Chondrocyte (in vitro differentiated cells): ENCODE measurements at regions not wholly inside any gene's neighbourhood (a gene's known extent, or its start where the extent isn't known, plus 50 kb on each side); places are given as distances from the start of the nearest gene placed in this dataset.

ENCODE experiments used
- DNase-seq: peaks from one replicate; pipeline ENCODE4 v3.0.0; 2021; ENCODE audit warnings: mixed read lengths, low spot score
- H3K27ac Mint-ChIP-seq: one replicate; pipeline ENCODE4 v1.8.0; 2021; ENCODE audit warnings: mild to moderate bottlenecking, moderate library complexity, mixed read lengths; ENCODE audit not compliant: unreplicated experiment
- H3K27me3 Mint-ChIP-seq: 2 replicates; pipeline ENCODE4 v1.8.0; 2021; ENCODE audit warnings: low read depth, mixed read lengths
- H3K36me3 Mint-ChIP-seq: 2 replicates; pipeline ENCODE4 v1.8.0; 2021; ENCODE audit warnings: low read depth, mixed read lengths
- H3K4me1 Mint-ChIP-seq: 2 replicates; pipeline ENCODE4 v1.8.0; 2021; ENCODE audit warnings: low read depth, mild to moderate bottlenecking, mixed read lengths
- H3K4me3 Mint-ChIP-seq: one replicate; pipeline ENCODE4 v1.8.0; 2021; ENCODE audit warnings: mild to moderate bottlenecking, moderate library complexity, mixed read lengths; ENCODE audit not compliant: unreplicated experiment
- H3K9me3 Mint-ChIP-seq: 2 replicates; pipeline ENCODE4 v1.8.0; 2021; ENCODE audit warnings: low read depth, mixed read lengths
- CTCF ChIP-seq: fragments of 200-600 bp; sonication (generic); IDR thresholded peaks from 2 replicates; pipeline ENCODE4 v1.5.0; 2021; ENCODE audit warnings: antibody characterized with exemption, mild to moderate bottlenecking, moderate library complexity

GRCh38 chr14:86086962-86087361, 557.0 kb downstream of the FLRT2 start:
- H3K9me3 Mint-ChIP-seq = peaks cover 2% of the 10 kb centered on the region
- no peak for TF ChIP-seq CTCF
- H3K36me3 Mint-ChIP-seq = no peaks in the 10 kb centered on the region
- H3K27me3 Mint-ChIP-seq = peaks cover 4% of the 10 kb centered on the region
- H3K4me3 Mint-ChIP-seq = no peak overlapping the region
- H3K27ac Mint-ChIP-seq = no peak overlapping the region
- H3K4me1 Mint-ChIP-seq = no peaks in the 10 kb centered on the region
- no peak for DNase-seq

- H3K27ac Mint-ChIP-seq = no peak overlapping the region
- H3K4me3 Mint-ChIP-seq = no peak overlapping the region
- peaks cover under 1% of the 10 kb centered on the region for H3K36me3 Mint-ChIP-seq
- H3K9me3 Mint-ChIP-seq = no peaks in the 10 kb centered on the region
- no peak for DNase-seq
- peaks cover 4% of the 10 kb centered on the region for H3K27me3 Mint-ChIP-seq
- TF ChIP-seq CTCF = no peak
- no peaks in the 10 kb centered on the region for H3K4me1 Mint-ChIP-seq
These were observed 554.2 kb downstream of the FLRT2 start for GRCh38 chr14:86084097-86084496.

GRCh38 chr14:86083616-86084015, 553.7 kb downstream of the FLRT2 start:
- Mint-ChIP-seq H3K27me3 (peaks cover 4% of the 10 kb centered on the region), H3K36me3 (peaks cover 1% of the 10 kb centered on the region), H3K4me1 (no peaks in the 10 kb centered on the region), H3K27ac (no peak overlapping the region), H3K4me3 (no peak overlapping the region), H3K9me3 (peaks cover 2% of the 10 kb centered on the region)
- no peak for DNase-seq
- TF ChIP-seq CTCF = no peak

- Mint-ChIP-seq H3K36me3 (no peaks in the 10 kb centered on the region), H3K4me3 (no peak overlapping the region), H3K9me3 (peaks cover 2% of the 10 kb centered on the region), H3K4me1 (no peaks in the 10 kb centered on the region), H3K27me3 (no peaks in the 10 kb centered on the region), H3K27ac (no peak overlapping the region)
- TF ChIP-seq CTCF = no peak
- DNase-seq = no peak
These were observed 542.4 kb downstream of the FLRT2 start for GRCh38 chr14:86072116-86072894.

- peaks cover 4% of the 10 kb centered on the region for H3K4me1 Mint-ChIP-seq
- no peak overlapping the region for H3K27ac Mint-ChIP-seq
- no peak for TF ChIP-seq CTCF
- H3K9me3 Mint-ChIP-seq = peaks cover 4% of the 10 kb centered on the region
- H3K36me3 Mint-ChIP-seq = peaks cover 2% of the 10 kb centered on the region
- H3K27me3 Mint-ChIP-seq = no peaks in the 10 kb centered on the region
- no peak for DNase-seq
- H3K4me3 Mint-ChIP-seq = no peak overlapping the region
These were observed 536.7 kb downstream of the FLRT2 start for GRCh38 chr14:86066651-86067050.
